ENCODE measurements at regions not wholly inside any gene's neighbourhood (a gene's known extent, or its start where the extent isn't known, plus 50 kb on each side); places are given as distances from the start of the nearest gene placed in this dataset.

DNA sequence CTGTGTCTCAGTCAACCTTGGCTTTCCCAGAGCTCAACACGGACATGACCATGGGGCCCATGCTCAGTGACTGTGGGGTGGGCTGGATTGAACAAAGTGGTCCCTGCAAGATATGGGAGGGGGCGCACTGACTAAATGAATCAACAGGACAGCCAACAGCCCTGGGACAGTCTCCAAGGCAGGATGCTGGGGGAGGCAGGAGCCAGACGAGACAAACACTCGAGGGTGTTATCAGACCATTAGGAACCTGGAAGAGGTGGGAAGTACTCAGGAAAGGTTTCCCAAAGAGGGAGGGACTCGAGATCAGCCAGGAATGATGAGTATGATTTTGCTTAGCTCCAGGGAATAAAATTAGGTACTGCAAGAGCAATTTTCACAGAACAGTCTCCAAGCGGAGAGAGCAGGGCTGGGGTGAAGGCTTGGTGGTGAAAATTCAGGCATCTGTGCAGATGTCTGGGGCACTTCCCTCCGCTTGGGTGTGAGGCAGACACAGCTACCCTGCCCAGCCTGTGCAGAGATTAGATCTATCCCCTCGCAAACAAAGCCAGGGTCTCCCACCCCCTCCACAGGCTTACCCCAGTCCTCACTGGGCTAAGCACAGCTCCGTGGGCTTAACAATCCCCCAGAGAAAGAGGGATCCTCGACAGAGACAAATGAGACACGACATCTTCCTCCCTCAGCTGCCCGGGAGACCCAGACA, 261.1 kb upstream of the ZMIZ1 start:
- TF ChIP-seq, protein P1, sequence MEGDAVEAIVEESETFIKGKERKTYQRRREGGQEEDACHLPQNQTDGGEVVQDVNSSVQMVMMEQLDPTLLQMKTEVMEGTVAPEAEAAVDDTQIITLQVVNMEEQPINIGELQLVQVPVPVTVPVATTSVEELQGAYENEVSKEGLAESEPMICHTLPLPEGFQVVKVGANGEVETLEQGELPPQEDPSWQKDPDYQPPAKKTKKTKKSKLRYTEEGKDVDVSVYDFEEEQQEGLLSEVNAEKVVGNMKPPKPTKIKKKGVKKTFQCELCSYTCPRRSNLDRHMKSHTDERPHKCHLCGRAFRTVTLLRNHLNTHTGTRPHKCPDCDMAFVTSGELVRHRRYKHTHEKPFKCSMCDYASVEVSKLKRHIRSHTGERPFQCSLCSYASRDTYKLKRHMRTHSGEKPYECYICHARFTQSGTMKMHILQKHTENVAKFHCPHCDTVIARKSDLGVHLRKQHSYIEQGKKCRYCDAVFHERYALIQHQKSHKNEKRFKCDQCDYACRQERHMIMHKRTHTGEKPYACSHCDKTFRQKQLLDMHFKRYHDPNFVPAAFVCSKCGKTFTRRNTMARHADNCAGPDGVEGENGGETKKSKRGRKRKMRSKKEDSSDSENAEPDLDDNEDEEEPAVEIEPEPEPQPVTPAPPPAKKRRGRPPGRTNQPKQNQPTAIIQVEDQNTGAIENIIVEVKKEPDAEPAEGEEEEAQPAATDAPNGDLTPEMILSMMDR (IDR thresholded peaks at IDR 0.05): no peak
- TF ChIP-seq POLR2A (IDR thresholded peaks at IDR 0.05): no peak

All from testis (tissue), 2 donors.